HCT116 (cell line): ENCODE measurements at regions not wholly inside any gene's neighbourhood (a gene's known extent, or its start where the extent isn't known, plus 50 kb on each side); places are given as distances from the start of the nearest gene placed in this dataset.
A peak's percentile ranks its signal among the peaks of the same experiment; 100 is the strongest.

Experiments
- ATAC-seq: fragments of 200-7000 bp; cut with Tn5 transposase; 2 replicates; pipeline ENCODE4 v1.9.1; 2020; ENCODE audit warnings: mild to moderate bottlenecking, moderate library complexity
- BruUV-seq: library from RNA; stranded (reverse); fragments of 400-500 nt; replicated peaks from 2 replicates; lab custom pipeline; 2021; lab: Mats Ljungman, UMichigan
- CTCF ChIA-PET: fragments of 300-600 bp; sonication (Branson Sonifier 250); formaldehyde crosslinking; loops from one replicate; lab custom pipeline; 2021; ENCODE audit warnings: antibody characterized with exemption; lab: Charles Lee
- POLR2A ChIA-PET: fragments of 300-600, 350-600 bp; sonication (Branson Sonifier 250); formaldehyde crosslinking; loops from one replicate; lab custom pipeline; 2021; ENCODE audit warnings: antibody characterized with exemption; lab: Charles Lee
- RAD21 ChIA-PET, 2 experiments: fragments of 300-600 bp; sonication (Branson Sonifier 250); formaldehyde crosslinking; loops; one replicate each; lab custom pipeline; 2023; ENCODE audit warnings: low total read pairs in 2 of 2; ENCODE audit not compliant: uncharacterized antibody in 2 of 2, unreplicated experiment in 2 of 2, low non-redundant PET in 1 of 2; lab: Charles Lee
- DNase-seq: peaks from one replicate; pipeline ENCODE4 v3.0.0-alpha.2; 2010; ENCODE audit warnings: low read depth, low spot score
- H2AFZ ChIP-seq: fragments of 200-600 bp; shearing (Covaris generic), sonication (generic); 2 replicates; pipeline ENCODE4 v1.6.1; 2017; ENCODE audit warnings: low read depth, mixed run types, mixed read lengths, antibody characterized with exemption, low read length; ENCODE audit not compliant: poor library complexity, severe bottlenecking
- H3K27ac ChIP-seq: 2 replicates; pipeline ENCODE4 v1.5.1; 2012; ENCODE audit warnings: low read depth, low read length
- H3K27me3 ChIP-seq: fragments of 200-600 bp; sonication (generic); 2 replicates; pipeline ENCODE4 v1.6.1; 2016; ENCODE audit warnings: mixed run types, low read length, mixed read lengths; ENCODE audit not compliant: insufficient read depth
- H3K36me3 ChIP-seq, 2 experiments: fragments of 200-500 bp in 1 of 2; fragments of 200-600 bp in 1 of 2; sonication (Bioruptor generic) in 1 of 2; sonication (generic) in 1 of 2; 2 replicates each; pipeline versions ENCODE4 v1.5.1 to v1.6.1; 2014 to 2016; ENCODE audit warnings: low read length in 2 of 2, inconsistent platforms in 1 of 2, mixed read lengths in 1 of 2, mixed run types in 1 of 2; ENCODE audit not compliant: insufficient read depth in 2 of 2, control insufficient read depth in 1 of 2
- H3K4me1 ChIP-seq, 2 experiments: fragments of 200-600 bp in 1 of 2; sonication (generic) in 1 of 2; 2 replicates each; pipeline versions ENCODE4 v1.5.1 to v1.6.1; 2012 to 2017; ENCODE audit warnings: low read length in 2 of 2, inconsistent platforms in 1 of 2, mild to moderate bottlenecking in 1 of 2, mixed read lengths in 1 of 2, mixed run types in 1 of 2, moderate library complexity in 1 of 2; ENCODE audit not compliant: insufficient read depth in 2 of 2, control insufficient read depth in 1 of 2
- H3K4me2 ChIP-seq: fragments of 200-600 bp; sonication (generic); 2 replicates; pipeline ENCODE4 v1.6.1; 2017; ENCODE audit warnings: mixed run types, low read length, mixed read lengths
- H3K4me3 ChIP-seq, 2 experiments: fragments of 200-600 bp in 1 of 2; sonication (generic) in 1 of 2; replicated peaks in 1 of 2; 2 replicates each; pipeline ENCODE4 v1.5.1; 2011 to 2016; ENCODE audit warnings: low read length in 2 of 2, control low read depth in 1 of 2, low read depth in 1 of 2, mild to moderate bottlenecking in 1 of 2, mixed read lengths in 1 of 2, mixed run types in 1 of 2
- H3K79me2 ChIP-seq: fragments of 200-600 bp; sonication (generic); 2 replicates; pipeline ENCODE4 v1.6.1; 2017; ENCODE audit warnings: mild to moderate bottlenecking, mixed run types, low read length, moderate library complexity, mixed read lengths; ENCODE audit not compliant: insufficient read depth
- H3K9ac ChIP-seq: fragments of 200-600 bp; sonication (generic); 2 replicates; pipeline ENCODE4 v1.6.1; 2016; ENCODE audit warnings: low read length, mixed read lengths
- H3K9me2 ChIP-seq: fragments of 200-600 bp; sonication (generic), shearing (Covaris generic); 2 replicates; pipeline ENCODE4 v1.6.1; 2017; ENCODE audit warnings: mixed run types, mild to moderate bottlenecking, moderate library complexity; ENCODE audit not compliant: insufficient read depth
- H3K9me3 ChIP-seq, 2 experiments: fragments of 200-500 bp in 1 of 2; fragments of 200-600 bp in 1 of 2; sonication (Bioruptor generic) in 1 of 2; sonication (generic) in 1 of 2; 2 replicates each; pipeline ENCODE4 v1.6.1; 2014 to 2017; ENCODE audit warnings: low read length in 2 of 2, mixed read lengths in 2 of 2, inconsistent platforms in 1 of 2, low read depth in 1 of 2, mild to moderate bottlenecking in 1 of 2, mixed run types in 1 of 2, moderate library complexity in 1 of 2; ENCODE audit not compliant: control insufficient read depth in 1 of 2, insufficient read depth in 1 of 2
- H4K20me1 ChIP-seq: fragments of 200-600 bp; sonication (generic), shearing (Covaris generic); 2 replicates; pipeline ENCODE4 v1.6.1; 2017; ENCODE audit warnings: mixed run types, mild to moderate bottlenecking, moderate library complexity; ENCODE audit not compliant: insufficient read depth
- ATF3 ChIP-seq: IDR thresholded peaks from 2 replicates; pipeline ENCODE4 v1.6.1; 2012
- CBX3 ChIP-seq: IDR thresholded peaks from 2 replicates; pipeline ENCODE4 v1.6.1; 2012; ENCODE audit warnings: low read depth
- CEBPB ChIP-seq: IDR thresholded peaks from 2 replicates; pipeline ENCODE4 v1.6.1; 2012; ENCODE audit warnings: low read depth
- EZH2 ChIP-seq: fragments of 200-600 bp; sonication (generic); IDR thresholded peaks from 2 replicates; pipeline ENCODE4 v1.6.1; 2017; ENCODE audit warnings: antibody characterized with exemption, mixed run types
- EZH2phosphoT487 ChIP-seq: fragments of 200-600 bp; IDR thresholded peaks from 2 replicates; pipeline ENCODE4 v1.6.1; 2018; ENCODE audit warnings: antibody characterized with exemption, borderline replicate concordance
- FOSL1 ChIP-seq: IDR thresholded peaks from 2 replicates; pipeline ENCODE4 v1.6.1; 2012; ENCODE audit warnings: low read depth
- MAX ChIP-seq: IDR thresholded peaks from 2 replicates; pipeline ENCODE4 v1.6.1; 2012
- RAD21 ChIP-seq: IDR thresholded peaks from 2 replicates; pipeline ENCODE4 v1.6.1; 2012; ENCODE audit warnings: low read depth, mild to moderate bottlenecking
- SIN3A ChIP-seq: IDR thresholded peaks from 2 replicates; pipeline ENCODE4 v1.6.1; 2012; ENCODE audit warnings: low read depth
- SP1 ChIP-seq: IDR thresholded peaks from 2 replicates; pipeline ENCODE4 v1.6.1; 2012; ENCODE audit warnings: low read depth
- SRF ChIP-seq: IDR thresholded peaks from 2 replicates; pipeline ENCODE4 v1.6.1; 2012; ENCODE audit warnings: low read depth
- YY1 ChIP-seq: IDR thresholded peaks from 2 replicates; pipeline ENCODE4 v1.6.1; 2011; ENCODE audit warnings: low read length, low read depth, moderate library complexity, mild to moderate bottlenecking; ENCODE audit not compliant: insufficient replicate concordance; ENCODE audit errors: extremely low read depth
- ZBTB33 ChIP-seq: IDR thresholded peaks from 2 replicates; pipeline ENCODE4 v1.6.1; 2011; ENCODE audit warnings: mild to moderate bottlenecking, low read length, moderate library complexity; ENCODE audit not compliant: insufficient replicate concordance; ENCODE audit errors: extremely low read depth
- ZFX ChIP-seq: fragments of 450-650 bp; IDR thresholded peaks from 2 replicates; pipeline ENCODE4 v1.6.1; 2017
- intact Hi-C: fragments of 100-400 bp; cut with micrococcal nuclease; formaldehyde crosslinking; loops from 2 replicates; pipeline ENCODE4 v1.10.0; 2022

GRCh38 chr2:188138313-188138712 is 153.4 kb upstream of the GULP1 start:
- H3K36me3 ChIP-seq, result no peaks in the 10 kb centered on the region
- no peaks in the 10 kb centered on the region for H3K4me1 ChIP-seq
- POLR2A ChIA-PET, result no interaction called here
- DNase-seq (no peak), ATAC-seq (no peak)
- H3K27me3 ChIP-seq, result no peaks in the 10 kb centered on the region
- intact Hi-C loops, result no loop called here
- no TSS peak for BruUV-seq
- H2AFZ ChIP-seq, result no peak overlapping the region
- H3K27ac ChIP-seq, result no peak overlapping the region
- no peaks in the 10 kb centered on the region for H3K9me2 ChIP-seq
- no peaks in the 10 kb centered on the region for H3K79me2 ChIP-seq
- no peaks in the 10 kb centered on the region for H3K9me3 ChIP-seq
- H3K9ac ChIP-seq, result no peak overlapping the region
- TF ChIP-seq SP1 (no peak), CEBPB (no peak), MAX (no peak), EZH2 (no peak), SRF (no peak), ATF3 (no peak)
- no peak overlapping the region for H3K4me3 ChIP-seq
- no peak overlapping the region for H3K4me2 ChIP-seq
- CTCF ChIA-PET, result no interaction called here
- no peaks in the 10 kb centered on the region for H4K20me1 ChIP-seq
- RAD21 ChIA-PET, result no interaction called here

GRCh38 chr2:188142088-188142487 is 149.6 kb upstream of the GULP1 start:
- ChIA-PET CTCF (no interaction called here), POLR2A (no interaction called here), RAD21 (no interaction called here)
- Histone ChIP-seq H3K79me2 (no peaks in the 10 kb centered on the region), H3K4me2 (no peak overlapping the region), H2AFZ (peak overlapping the region; percentile 50), H4K20me1 (no peaks in the 10 kb centered on the region), H3K9ac (no peak overlapping the region), H3K27me3 (no peaks in the 10 kb centered on the region), H3K9me2 (no peaks in the 10 kb centered on the region), H3K27ac (no peak overlapping the region), H3K36me3 (no peaks in the 10 kb centered on the region), H3K4me3 (no peak overlapping the region), H3K9me3 (no peaks in the 10 kb centered on the region), H3K4me1 (no peaks in the 10 kb centered on the region)
- no TSS peak for BruUV-seq
- TF ChIP-seq RAD21, result no peak
- no peak for TF ChIP-seq EZH2
- no peak for TF ChIP-seq ZBTB33
- no peak for TF ChIP-seq YY1
- TF ChIP-seq ZFX, result no peak
- no peak for TF ChIP-seq EZH2phosphoT487
- no peak for TF ChIP-seq CBX3
- TF ChIP-seq SIN3A, result no peak
- no peak for TF ChIP-seq FOSL1
- intact Hi-C loops, result no loop called here
- ATAC-seq (no peak), DNase-seq (no peak)
